ENCODE measurements at regions not wholly inside any gene's neighbourhood (a gene's known extent, or its start where the extent isn't known, plus 50 kb on each side); places are given as distances from the start of the nearest gene placed in this dataset.

- DNase-seq = no peak
Measured at GRCh38 chr3:102162251-102162650, 272.6 kb upstream of the ZPLD1 start.

- peak; percentile 51 for DNase-seq
Measured at GRCh38 chr3:102163039-102163817, 271.6 kb upstream of the ZPLD1 start.

GRCh38 chr3:102163818-102164154 lies 271.0 kb upstream of the ZPLD1 start:
- DNase-seq = no peak

GRCh38 chr3:102165367-102165766 lies 269.4 kb upstream of the ZPLD1 start:
- DNase-seq = no peak

- no peak for DNase-seq
Measured at GRCh38 chr3:102169915-102170479, 264.8 kb upstream of the ZPLD1 start.

GRCh38 chr3:102170545-102170944 lies 264.3 kb upstream of the ZPLD1 start:
- DNase-seq = no peak

GRCh38 chr3:102174312-102174712 lies 260.5 kb upstream of the ZPLD1 start:
- peak; percentile 89 for DNase-seq

GRCh38 chr3:102174832-102175374 lies 259.9 kb upstream of the ZPLD1 start:
- DNase-seq = peak; percentile 71

- no peak for DNase-seq
Measured at GRCh38 chr3:102176333-102177050, 258.3 kb upstream of the ZPLD1 start.

- DNase-seq = no peak
Measured at GRCh38 chr3:102177075-102177755, 257.6 kb upstream of the ZPLD1 start.

GRCh38 chr3:102178817-102179216 lies 256.0 kb upstream of the ZPLD1 start:
- peak; percentile 18 for DNase-seq

- DNase-seq = peak; percentile 57
Measured at GRCh38 chr3:102179326-102180177, 255.3 kb upstream of the ZPLD1 start.

GRCh38 chr3:102180280-102180931 lies 254.4 kb upstream of the ZPLD1 start:
- peak; percentile 81 for DNase-seq

GRCh38 chr3:102181175-102181920 lies 253.5 kb upstream of the ZPLD1 start:
- DNase-seq = peak; percentile 64

- peak; percentile 63 for DNase-seq
Measured at GRCh38 chr3:102182162-102182561, 252.7 kb upstream of the ZPLD1 start.

- DNase-seq = peak; percentile 5
Measured at GRCh38 chr3:102183186-102183585, 251.6 kb upstream of the ZPLD1 start.

- DNase-seq = no peak
Measured at GRCh38 chr3:102183623-102184022, 251.2 kb upstream of the ZPLD1 start.

- no peak for DNase-seq
Measured at GRCh38 chr3:102189541-102189940, 245.3 kb upstream of the ZPLD1 start.

- no peak for DNase-seq
Measured at GRCh38 chr3:102189956-102190723, 244.7 kb upstream of the ZPLD1 start.

GRCh38 chr3:102192575-102192974 lies 242.2 kb upstream of the ZPLD1 start:
- DNase-seq = peak; percentile 58
